Mesenchymal stem cell (in vitro differentiated cells and primary cell): ENCODE measurements at regions not wholly inside any gene's neighbourhood (a gene's known extent, or its start where the extent isn't known, plus 50 kb on each side); places are given as distances from the start of the nearest gene placed in this dataset.

ENCODE experiments used
- DNase-seq: peaks from one replicate; pipeline ENCODE4 v3.0.0-alpha.2; 2013
- H2AFZ ChIP-seq: one replicate; pipeline ENCODE4 v1.6.1; 2013; ENCODE audit warnings: low read depth, mild to moderate bottlenecking, control low read depth, inconsistent platforms, low read length, moderate library complexity
- H2AK5ac ChIP-seq: 2 replicates; pipeline ENCODE4 v1.6.1; 2013; ENCODE audit warnings: low read length, moderate library complexity, mild to moderate bottlenecking, inconsistent platforms; ENCODE audit not compliant: severe bottlenecking
- H2BK120ac ChIP-seq: one replicate; pipeline ENCODE4 v1.6.1; 2013; ENCODE audit warnings: low read depth, mild to moderate bottlenecking, inconsistent platforms, low read length, moderate library complexity
- H2BK12ac ChIP-seq, 2 experiments: one replicate each; pipeline ENCODE4 v1.6.1; 2013; ENCODE audit warnings: inconsistent platforms in 2 of 2, low read length in 2 of 2, mild to moderate bottlenecking in 2 of 2, moderate library complexity in 2 of 2, control low read depth in 1 of 2
- H2BK15ac ChIP-seq: one replicate; pipeline ENCODE4 v1.6.1; 2013; ENCODE audit warnings: mild to moderate bottlenecking, low read depth, inconsistent platforms; ENCODE audit not compliant: poor library complexity, severe bottlenecking
- H2BK5ac ChIP-seq: 2 replicates; pipeline ENCODE4 v1.6.1; 2013; ENCODE audit warnings: low read depth, mild to moderate bottlenecking, low read length, control low read depth, inconsistent platforms; ENCODE audit not compliant: poor library complexity, severe bottlenecking
- H3K14ac ChIP-seq, 2 experiments: one replicate each; pipeline ENCODE4 v1.6.1; 2013; ENCODE audit warnings: inconsistent platforms in 2 of 2, low read length in 2 of 2, control low read depth in 1 of 2, mild to moderate bottlenecking in 1 of 2, moderate library complexity in 1 of 2
- H3K18ac ChIP-seq, 2 experiments: one replicate each; pipeline ENCODE4 v1.6.1; 2013; ENCODE audit warnings: inconsistent platforms in 2 of 2, low read length in 2 of 2, control low read depth in 1 of 2, low read depth in 1 of 2, mild to moderate bottlenecking in 1 of 2
- H3K23ac ChIP-seq, 2 experiments: one replicate each; pipeline ENCODE4 v1.6.1; 2013; ENCODE audit warnings: inconsistent platforms in 2 of 2, low read length in 2 of 2, mild to moderate bottlenecking in 2 of 2, moderate library complexity in 2 of 2, control low read depth in 1 of 2
- H3K27ac ChIP-seq: 2 replicates; pipeline ENCODE4 v1.5.1; 2013; ENCODE audit warnings: mild to moderate bottlenecking, moderate library complexity, low read length, control low read depth, inconsistent platforms; ENCODE audit not compliant: poor library complexity, severe bottlenecking
- H3K27me3 ChIP-seq, 2 experiments: 2 replicates each; pipeline versions ENCODE4 v1.6.1 to v1.7.0; 2013; ENCODE audit warnings: low read length in 2 of 2, mild to moderate bottlenecking in 2 of 2, moderate library complexity in 2 of 2, control low read depth in 1 of 2, inconsistent platforms in 1 of 2; ENCODE audit not compliant: control insufficient read depth in 1 of 2, insufficient read depth in 1 of 2
- H3K36me3 ChIP-seq, 2 experiments: 2 replicates each; pipeline versions ENCODE4 v1.6.1 to v1.7.0; 2013; ENCODE audit warnings: low read length in 2 of 2, control low read depth in 1 of 2, inconsistent platforms in 1 of 2, low read depth in 1 of 2, mild to moderate bottlenecking in 1 of 2; ENCODE audit not compliant: insufficient read depth in 2 of 2, control insufficient read depth in 1 of 2
- H3K4ac ChIP-seq, 2 experiments: one replicate each; pipeline ENCODE4 v1.6.1; 2013; ENCODE audit warnings: inconsistent platforms in 2 of 2, low read length in 2 of 2, mild to moderate bottlenecking in 2 of 2, moderate library complexity in 2 of 2, control low read depth in 1 of 2, low read depth in 1 of 2
- H3K4me1 ChIP-seq: 2 replicates; pipeline ENCODE4 v1.6.1; 2013; ENCODE audit warnings: low read depth, low read length, control low read depth; ENCODE audit not compliant: control insufficient read depth, insufficient read depth
- H3K4me2 ChIP-seq: 2 replicates; pipeline ENCODE4 v1.6.1; 2013; ENCODE audit warnings: low read length, mild to moderate bottlenecking, inconsistent platforms; ENCODE audit not compliant: poor library complexity, severe bottlenecking
- H3K4me3 ChIP-seq, 2 experiments: 2 replicates each; pipeline versions ENCODE4 v1.5.1 to v1.7.0; 2013; ENCODE audit warnings: low read length in 2 of 2, mild to moderate bottlenecking in 2 of 2, control low read depth in 1 of 2, low read depth in 1 of 2; ENCODE audit not compliant: insufficient read depth in 1 of 2
- H3K79me1 ChIP-seq: replicated peaks from 2 replicates; pipeline ENCODE4 v1.6.1; 2013; ENCODE audit warnings: mild to moderate bottlenecking, control low read depth, low read length, inconsistent platforms; ENCODE audit not compliant: poor library complexity, severe bottlenecking
- H3K9ac ChIP-seq: 2 replicates; pipeline ENCODE4 v1.7.0; 2013; ENCODE audit warnings: mild to moderate bottlenecking, low read length, moderate library complexity
- H3K9me3 ChIP-seq: 2 replicates; pipeline ENCODE4 v1.7.0; 2013; ENCODE audit warnings: mild to moderate bottlenecking, low read length; ENCODE audit not compliant: control insufficient read depth
- H4K8ac ChIP-seq: one replicate; pipeline ENCODE4 v1.6.1; 2013; ENCODE audit warnings: inconsistent platforms, mild to moderate bottlenecking, low read length, moderate library complexity
- H4K91ac ChIP-seq: one replicate; pipeline ENCODE4 v1.6.1; 2013; ENCODE audit warnings: mild to moderate bottlenecking, low read length, inconsistent platforms
- WGBS: methylation state at CpG from one replicate; pipeline ENCODE4 v1.1.7; 2013; ENCODE audit warnings: mixed read lengths; 5-methylcytosine and 5-hydroxymethylcytosine counted together

- Histone ChIP-seq H2AK5ac (no peak overlapping the region), H3K4me2 (no peak overlapping the region), H3K27me3 (no peaks in the 10 kb centered on the region), H2BK12ac (no peak overlapping the region), H2BK120ac (no peak overlapping the region), H3K23ac (no peak overlapping the region), H3K27ac (no peak overlapping the region), H3K14ac (no peak overlapping the region), H3K4ac (no peak overlapping the region), H3K36me3 (no peaks in the 10 kb centered on the region), H3K9ac (no peak overlapping the region), H3K4me3 (no peak overlapping the region), H3K18ac (no peak overlapping the region), H4K91ac (no peak overlapping the region), H2AFZ (no peak overlapping the region), H3K4me1 (no peaks in the 10 kb centered on the region), H2BK5ac (no peak overlapping the region), H4K8ac (no peak overlapping the region), H2BK15ac (no peak overlapping the region), H3K79me1 (no peaks in the 10 kb centered on the region), H3K9me3 (no peaks in the 10 kb centered on the region)
- no peak for DNase-seq
- 94% methylated on average over 1 of the region's 1 CpG for WGBS
These were observed 238.7 kb downstream of the KIF20B start for GRCh38 chr10:89940076-89940475.

GRCh38 chr10:89942217-89942616 lies 240.8 kb downstream of the KIF20B start:
- Histone ChIP-seq H2BK5ac (no peak overlapping the region), H3K18ac (no peak overlapping the region), H3K4me2 (no peak overlapping the region), H3K14ac (no peak overlapping the region), H4K91ac (no peak overlapping the region), H3K4me3 (no peak overlapping the region), H2BK15ac (no peak overlapping the region), H2AK5ac (no peak overlapping the region), H4K8ac (no peak overlapping the region), H3K27ac (no peak overlapping the region), H2BK12ac (no peak overlapping the region), H3K36me3 (no peaks in the 10 kb centered on the region), H3K9ac (no peak overlapping the region), H3K23ac (no peak overlapping the region), H3K4ac (no peak overlapping the region), H3K27me3 (no peaks in the 10 kb centered on the region), H3K9me3 (no peaks in the 10 kb centered on the region), H3K79me1 (no peaks in the 10 kb centered on the region), H2AFZ (no peak overlapping the region), H3K4me1 (no peaks in the 10 kb centered on the region), H2BK120ac (no peak overlapping the region)
- WGBS = 50% methylated on average over 1 of the region's 1 CpG
- no peak for DNase-seq

DNA sequence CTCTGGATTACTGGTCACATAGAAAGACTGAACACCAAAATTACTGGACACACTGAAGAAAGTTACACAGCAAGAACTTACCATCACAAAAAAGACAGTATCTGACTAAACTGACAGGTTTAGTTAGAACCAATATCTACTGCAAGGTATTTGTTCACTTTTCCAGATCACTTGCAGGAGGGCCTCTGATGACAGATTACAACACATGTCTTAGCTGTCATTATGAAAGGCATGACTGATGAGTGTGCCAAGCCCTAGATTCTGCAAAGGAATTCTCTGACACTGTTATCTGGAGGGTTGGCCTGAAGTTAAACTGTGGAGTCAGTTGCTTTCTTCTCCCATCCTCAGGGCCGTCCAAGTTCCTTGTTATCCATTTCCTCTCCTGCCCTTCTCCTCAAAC lies 242.7 kb downstream of the KIF20B start:
- Histone ChIP-seq H4K91ac (no peak overlapping the region), H3K9ac (no peak overlapping the region), H3K4me1 (no peaks in the 10 kb centered on the region), H2AK5ac (no peak overlapping the region), H4K8ac (no peak overlapping the region), H2BK120ac (no peak overlapping the region), H3K27me3 (no peaks in the 10 kb centered on the region), H3K23ac (no peak overlapping the region), H3K9me3 (no peaks in the 10 kb centered on the region), H3K27ac (no peak overlapping the region), H2BK12ac (no peak overlapping the region), H3K79me1 (no peaks in the 10 kb centered on the region), H3K14ac (no peak overlapping the region), H2AFZ (no peak overlapping the region), H3K4ac (no peak overlapping the region), H2BK15ac (no peak overlapping the region), H3K36me3 (no peaks in the 10 kb centered on the region), H3K18ac (no peak overlapping the region), H2BK5ac (no peak overlapping the region), H3K4me2 (no peak overlapping the region), H3K4me3 (no peak overlapping the region)
- no peak for DNase-seq
- no CpG with 5 or more reads among the region's 1 CpG for WGBS

GRCh38 chr10:89946106-89946505 lies 244.7 kb downstream of the KIF20B start:
- no peak overlapping the region for H3K4ac ChIP-seq
- peak overlapping the region in 1 of 2 experiments; percentile 53 for H3K4me3 ChIP-seq
- H2BK120ac ChIP-seq = no peak overlapping the region
- peaks cover 0 to 3% of the 10 kb centered on the region in 2 experiments for H3K27me3 ChIP-seq
- H3K23ac ChIP-seq = no peak overlapping the region
- no peak overlapping the region for H3K14ac ChIP-seq
- H3K4me2 ChIP-seq = no peak overlapping the region
- H2BK5ac ChIP-seq = no peak overlapping the region
- H2AK5ac ChIP-seq = no peak overlapping the region
- H2AFZ ChIP-seq = no peak overlapping the region
- H3K79me1 ChIP-seq = no peaks in the 10 kb centered on the region
- H2BK15ac ChIP-seq = no peak overlapping the region
- H3K4me1 ChIP-seq = no peaks in the 10 kb centered on the region
- no peaks in the 10 kb centered on the region for H3K36me3 ChIP-seq
- DNase-seq = peak; percentile 42
- no peak overlapping the region for H4K91ac ChIP-seq
- H4K8ac ChIP-seq = no peak overlapping the region
- no peak overlapping the region for H2BK12ac ChIP-seq
- H3K18ac ChIP-seq = no peak overlapping the region
- H3K9ac ChIP-seq = no peak overlapping the region
- WGBS = 88% methylated on average over 1 of the region's 3 CpGs
- no peaks in the 10 kb centered on the region for H3K9me3 ChIP-seq
- no peak overlapping the region for H3K27ac ChIP-seq
